Osteocyte (in vitro differentiated cells): ENCODE measurements at regions not wholly inside any gene's neighbourhood (a gene's known extent, or its start where the extent isn't known, plus 50 kb on each side); places are given as distances from the start of the nearest gene placed in this dataset.

Experiments
- DNase-seq: peaks from one replicate; pipeline ENCODE4 v3.0.0; 2021; ENCODE audit warnings: mixed read lengths; ENCODE audit not compliant: unreplicated experiment; ENCODE audit errors: extremely low spot score
- H3K27ac Mint-ChIP-seq: one replicate; pipeline ENCODE4 v1.8.0; 2021; ENCODE audit warnings: mild to moderate bottlenecking, mixed read lengths; ENCODE audit not compliant: unreplicated experiment
- H3K27me3 Mint-ChIP-seq: one replicate; pipeline ENCODE4 v1.8.0; 2021; ENCODE audit warnings: mixed read lengths; ENCODE audit not compliant: unreplicated experiment
- H3K36me3 Mint-ChIP-seq: one replicate; pipeline ENCODE4 v1.8.0; 2021; ENCODE audit warnings: mixed read lengths; ENCODE audit not compliant: unreplicated experiment
- H3K4me1 Mint-ChIP-seq: one replicate; pipeline ENCODE4 v1.8.0; 2021; ENCODE audit warnings: mixed read lengths; ENCODE audit not compliant: unreplicated experiment
- H3K4me3 Mint-ChIP-seq: one replicate; pipeline ENCODE4 v1.8.0; 2021; ENCODE audit warnings: mild to moderate bottlenecking, moderate library complexity, mixed read lengths; ENCODE audit not compliant: unreplicated experiment
- H3K9me3 Mint-ChIP-seq: one replicate; pipeline ENCODE4 v1.8.0; 2021; ENCODE audit warnings: mixed read lengths; ENCODE audit not compliant: unreplicated experiment
- TF ChIP-seq, protein P1 (sequence below): fragments of 200-600 bp; sonication (generic); IDR thresholded peaks from 2 replicates; pipeline ENCODE4 v1.5.0; 2021; ENCODE audit warnings: antibody characterized with exemption, mild to moderate bottlenecking, moderate library complexity

- H3K9me3 Mint-ChIP-seq = peaks cover 5% of the 10 kb centered on the region
- no peaks in the 10 kb centered on the region for H3K27me3 Mint-ChIP-seq
- no peak overlapping the region for H3K27ac Mint-ChIP-seq
- H3K4me1 Mint-ChIP-seq = no peaks in the 10 kb centered on the region
- H3K36me3 Mint-ChIP-seq = no peaks in the 10 kb centered on the region
- no peak for DNase-seq
- no peak overlapping the region for H3K4me3 Mint-ChIP-seq
- TF ChIP-seq, protein P1, sequence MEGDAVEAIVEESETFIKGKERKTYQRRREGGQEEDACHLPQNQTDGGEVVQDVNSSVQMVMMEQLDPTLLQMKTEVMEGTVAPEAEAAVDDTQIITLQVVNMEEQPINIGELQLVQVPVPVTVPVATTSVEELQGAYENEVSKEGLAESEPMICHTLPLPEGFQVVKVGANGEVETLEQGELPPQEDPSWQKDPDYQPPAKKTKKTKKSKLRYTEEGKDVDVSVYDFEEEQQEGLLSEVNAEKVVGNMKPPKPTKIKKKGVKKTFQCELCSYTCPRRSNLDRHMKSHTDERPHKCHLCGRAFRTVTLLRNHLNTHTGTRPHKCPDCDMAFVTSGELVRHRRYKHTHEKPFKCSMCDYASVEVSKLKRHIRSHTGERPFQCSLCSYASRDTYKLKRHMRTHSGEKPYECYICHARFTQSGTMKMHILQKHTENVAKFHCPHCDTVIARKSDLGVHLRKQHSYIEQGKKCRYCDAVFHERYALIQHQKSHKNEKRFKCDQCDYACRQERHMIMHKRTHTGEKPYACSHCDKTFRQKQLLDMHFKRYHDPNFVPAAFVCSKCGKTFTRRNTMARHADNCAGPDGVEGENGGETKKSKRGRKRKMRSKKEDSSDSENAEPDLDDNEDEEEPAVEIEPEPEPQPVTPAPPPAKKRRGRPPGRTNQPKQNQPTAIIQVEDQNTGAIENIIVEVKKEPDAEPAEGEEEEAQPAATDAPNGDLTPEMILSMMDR = no peak
These were observed 94.2 kb upstream of the DLGAP1 start for GRCh38 chr18:4549164-4549872.

DNA sequence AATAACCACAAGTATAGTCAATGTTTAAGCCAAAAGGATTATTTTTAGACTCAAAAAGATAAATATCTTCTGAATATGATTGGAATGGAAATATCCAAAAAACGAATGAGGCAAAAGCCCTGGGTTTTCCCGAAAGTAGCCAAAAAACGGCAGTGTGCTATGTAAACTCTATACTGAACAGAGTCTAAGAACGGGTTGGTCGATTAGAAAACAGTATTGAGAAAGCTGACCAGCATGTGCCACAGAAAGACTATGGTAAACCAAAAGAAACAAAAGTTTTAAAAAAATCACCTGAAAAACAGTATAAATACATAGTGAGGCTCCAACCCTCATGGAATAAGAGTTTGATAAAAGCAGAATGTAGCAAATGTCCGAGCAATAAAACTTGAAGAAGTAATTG is 92.0 kb upstream of the DLGAP1 start:
- Mint-ChIP-seq H3K9me3 (peaks cover 5% of the 10 kb centered on the region), H3K36me3 (no peaks in the 10 kb centered on the region), H3K27me3 (no peaks in the 10 kb centered on the region), H3K4me1 (no peaks in the 10 kb centered on the region), H3K27ac (no peak overlapping the region), H3K4me3 (no peak overlapping the region)
- DNase-seq = no peak
- TF ChIP-seq, protein P1 = no peak

- Mint-ChIP-seq H3K27ac (no peak overlapping the region), H3K4me3 (no peak overlapping the region), H3K27me3 (no peaks in the 10 kb centered on the region), H3K4me1 (no peaks in the 10 kb centered on the region), H3K9me3 (peaks cover 16% of the 10 kb centered on the region), H3K36me3 (no peaks in the 10 kb centered on the region)
- TF ChIP-seq, protein P1 = no peak
- DNase-seq = no peak
These were observed 89.0 kb upstream of the DLGAP1 start for GRCh38 chr18:4544142-4544541.

DNA sequence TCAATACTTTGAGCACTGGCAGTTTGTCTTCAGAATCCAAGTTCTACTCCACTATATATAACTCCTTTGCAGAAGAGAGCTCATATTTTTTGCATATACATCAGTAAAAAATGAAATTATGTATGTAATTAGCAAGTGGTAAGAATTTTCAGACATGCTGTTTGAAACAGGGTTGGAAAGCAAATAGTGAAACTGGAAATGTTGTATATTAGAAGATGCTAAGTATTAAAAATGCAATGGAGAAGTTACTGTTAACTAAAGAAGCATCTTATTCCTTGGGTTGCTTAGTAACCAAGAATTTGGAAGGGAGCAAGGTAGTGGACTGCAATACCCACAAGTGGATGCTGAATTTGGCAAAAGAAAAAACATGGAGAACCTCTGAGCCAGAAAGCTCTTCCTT is 88.6 kb upstream of the DLGAP1 start:
- peaks cover 20% of the 10 kb centered on the region for H3K9me3 Mint-ChIP-seq
- H3K4me1 Mint-ChIP-seq = no peaks in the 10 kb centered on the region
- no peak overlapping the region for H3K27ac Mint-ChIP-seq
- H3K36me3 Mint-ChIP-seq = no peaks in the 10 kb centered on the region
- TF ChIP-seq, protein P1 = no peak
- no peak for DNase-seq
- H3K4me3 Mint-ChIP-seq = no peak overlapping the region
- no peaks in the 10 kb centered on the region for H3K27me3 Mint-ChIP-seq

DNA sequence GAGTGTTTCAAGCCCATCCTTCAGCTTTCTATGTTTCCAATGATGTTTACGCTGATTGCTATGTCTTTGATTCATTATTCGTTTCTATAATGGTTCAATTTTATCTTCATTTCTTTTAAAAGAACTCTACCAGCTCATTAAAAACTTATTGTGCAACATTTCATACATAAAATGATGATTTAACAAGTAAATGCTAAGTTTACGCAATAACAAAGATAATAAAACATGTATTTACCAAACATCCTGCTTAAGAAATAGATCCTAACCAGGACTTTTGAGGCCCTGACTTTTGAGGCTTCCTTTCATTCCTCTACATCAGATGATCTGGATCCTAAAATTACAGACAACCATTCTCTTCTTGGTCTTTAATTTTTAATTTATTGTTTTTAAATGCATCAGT is 86.5 kb upstream of the DLGAP1 start:
- Mint-ChIP-seq H3K9me3 (peaks cover 36% of the 10 kb centered on the region), H3K4me3 (no peak overlapping the region), H3K27me3 (no peaks in the 10 kb centered on the region), H3K27ac (no peak overlapping the region), H3K4me1 (no peaks in the 10 kb centered on the region), H3K36me3 (no peaks in the 10 kb centered on the region)
- no peak for DNase-seq
- TF ChIP-seq, protein P1 = no peak
